HG03025 (cell line): ENCODE measurements at regions not wholly inside any gene's neighbourhood (a gene's known extent, or its start where the extent isn't known, plus 50 kb on each side); places are given as distances from the start of the nearest gene placed in this dataset.
"Not testable (repeated sequence)": the region's sequence is repeated elsewhere in the genome, so short reads cannot be mapped to it uniquely, and the experiment has no call there.

Source experiments
- ATAC-seq: cut with Tn5 transposase; IDR thresholded peaks from one replicate; pipeline ENCODE4 v1.9.1; 2021; ENCODE audit warnings: mild to moderate bottlenecking, moderate library complexity; ENCODE audit not compliant: unreplicated experiment, low FRiP score

DNA sequence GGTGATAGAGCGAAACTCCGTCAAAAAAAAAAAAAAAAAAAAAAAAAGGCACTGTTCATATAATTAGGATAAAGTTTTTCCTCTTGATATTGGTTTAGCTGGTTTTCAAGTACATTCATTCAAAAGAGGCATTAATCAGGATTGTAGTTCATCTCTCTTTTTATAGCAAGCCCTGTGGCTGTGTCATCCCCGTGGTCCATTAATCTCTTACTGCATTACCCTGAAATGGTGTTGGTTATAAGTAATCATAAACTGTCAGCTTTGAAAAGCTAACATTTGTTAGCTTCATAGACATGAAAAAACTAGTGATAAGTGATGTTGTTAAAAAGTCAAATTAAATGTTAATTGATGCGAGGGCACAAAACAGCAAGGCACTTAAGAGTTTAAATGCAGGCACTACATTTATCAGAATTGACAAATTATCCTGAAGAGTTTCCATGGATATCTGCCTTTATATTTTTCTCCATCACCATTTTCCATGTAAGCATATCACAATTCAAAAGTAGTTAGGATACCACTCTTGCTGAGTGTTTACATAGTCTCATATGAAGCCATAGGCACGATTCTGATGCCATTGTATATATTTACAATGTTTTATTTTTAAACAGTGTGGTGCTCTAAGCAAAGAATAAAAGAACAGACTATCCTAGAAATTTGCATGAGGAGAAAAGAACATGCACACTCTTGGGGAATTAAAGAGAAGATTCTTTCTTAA lies 193.1 kb downstream of the OTOL1 start:
- ATAC-seq, result no peak

DNA sequence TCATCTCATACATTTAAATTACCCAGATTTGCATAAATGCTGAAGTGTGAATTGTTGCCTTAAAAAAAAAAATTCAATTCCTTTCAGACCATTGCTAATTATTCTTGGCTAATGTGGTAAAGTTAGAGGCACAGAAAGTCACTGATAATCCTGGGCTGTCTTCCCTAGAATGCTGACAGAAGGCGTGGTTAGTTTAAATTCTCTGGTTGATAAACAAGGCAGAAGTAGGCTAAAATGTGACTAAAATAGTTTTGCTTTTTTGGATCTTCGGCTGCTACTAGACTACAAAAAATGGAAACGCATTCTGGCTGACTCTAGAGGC lies 193.7 kb downstream of the OTOL1 start:
- ATAC-seq, result no peak

- ATAC-seq, result no peak
Measured at GRCh38 chr3:161691677-161692076, 195.1 kb downstream of the OTOL1 start.

GRCh38 chr3:161694682-161695564 lies 198.3 kb downstream of the OTOL1 start:
- ATAC-seq, result peak; percentile 78

GRCh38 chr3:161695811-161696210 lies 199.2 kb downstream of the OTOL1 start:
- ATAC-seq, result no peak

DNA sequence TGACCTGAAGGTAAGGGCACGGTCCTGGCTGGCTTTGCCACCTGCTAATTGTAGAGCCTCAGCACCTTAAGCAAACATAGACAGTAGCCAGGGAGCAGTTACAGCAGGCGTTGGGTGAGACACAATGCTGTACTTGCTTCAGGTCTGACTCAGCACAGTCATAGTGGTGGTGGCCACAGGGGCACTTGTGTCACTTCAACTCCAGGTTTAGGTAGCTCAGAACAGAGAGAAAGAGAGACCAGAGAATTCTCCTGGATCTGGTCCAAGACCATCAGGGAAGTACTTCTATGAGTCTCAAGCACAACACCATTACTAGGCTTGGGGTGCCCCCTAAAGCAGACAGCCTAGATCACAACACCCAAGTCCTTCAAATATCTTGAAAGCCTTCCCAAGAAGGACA lies 204.4 kb downstream of the OTOL1 start:
- peak; percentile 89 for ATAC-seq

- not testable (repeated sequence) for ATAC-seq
Measured at GRCh38 chr3:161707253-161707652, 210.6 kb downstream of the OTOL1 start.

DNA sequence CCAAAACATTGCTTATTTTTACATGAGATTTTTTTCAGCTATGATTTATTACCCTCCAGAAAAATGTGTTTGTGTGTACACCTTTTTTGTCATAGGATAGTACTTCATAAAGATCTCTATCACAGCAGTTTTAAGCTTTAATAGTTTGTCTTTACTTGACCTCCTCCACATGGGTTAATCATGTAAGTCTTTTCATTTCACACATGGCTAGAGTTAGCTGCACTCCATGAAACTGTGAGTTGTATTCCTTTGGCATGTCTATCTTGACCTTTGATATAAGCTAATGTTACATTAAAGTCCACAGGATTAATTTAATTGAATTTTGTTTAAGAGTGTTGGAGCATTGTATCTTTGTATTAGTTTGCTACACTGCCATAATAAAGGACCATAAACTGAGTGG lies 217.1 kb downstream of the OTOL1 start:
- no peak for ATAC-seq

GRCh38 chr3:161731968-161732367 lies 235.4 kb downstream of the OTOL1 start:
- no peak for ATAC-seq

DNA sequence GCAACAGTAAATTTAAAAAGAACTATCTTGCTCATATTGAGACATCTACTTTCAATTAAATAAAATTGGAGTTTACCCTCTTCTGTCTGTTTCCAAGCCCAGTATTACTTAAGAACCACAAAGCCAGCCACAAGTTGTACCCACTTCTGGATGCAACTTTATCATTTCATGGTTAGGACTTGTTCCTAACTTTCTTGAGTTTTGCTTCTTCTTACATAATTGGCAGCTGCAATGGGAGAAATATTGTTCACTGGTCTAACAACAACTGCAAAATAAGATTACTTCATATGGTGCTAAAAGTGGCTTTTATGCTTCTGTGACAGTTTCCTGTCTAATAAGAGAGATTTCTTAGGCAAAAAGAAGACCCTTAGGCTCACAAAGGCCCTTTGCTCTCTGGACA lies 240.6 kb downstream of the OTOL1 start:
- no peak for ATAC-seq

DNA sequence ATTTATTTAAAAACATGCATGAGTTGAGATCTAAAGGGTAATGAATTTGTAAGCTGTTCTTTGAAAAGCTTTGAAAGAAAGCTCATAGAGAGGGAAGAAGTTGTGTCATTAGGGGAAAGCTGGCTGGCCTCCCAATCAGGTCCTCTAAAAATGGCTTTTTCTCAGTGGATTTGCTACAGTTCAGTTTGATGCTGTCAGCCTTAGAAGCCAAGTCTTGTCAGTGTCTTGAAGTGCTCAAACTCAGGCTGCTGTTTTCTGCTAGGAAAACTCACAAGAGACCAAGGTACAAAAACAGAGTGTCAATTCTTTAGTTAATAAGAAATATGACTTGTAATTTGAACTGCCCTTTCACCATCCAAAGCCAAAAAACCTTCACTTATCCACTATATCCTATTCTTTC lies 243.8 kb downstream of the OTOL1 start:
- ATAC-seq, result no peak

DNA sequence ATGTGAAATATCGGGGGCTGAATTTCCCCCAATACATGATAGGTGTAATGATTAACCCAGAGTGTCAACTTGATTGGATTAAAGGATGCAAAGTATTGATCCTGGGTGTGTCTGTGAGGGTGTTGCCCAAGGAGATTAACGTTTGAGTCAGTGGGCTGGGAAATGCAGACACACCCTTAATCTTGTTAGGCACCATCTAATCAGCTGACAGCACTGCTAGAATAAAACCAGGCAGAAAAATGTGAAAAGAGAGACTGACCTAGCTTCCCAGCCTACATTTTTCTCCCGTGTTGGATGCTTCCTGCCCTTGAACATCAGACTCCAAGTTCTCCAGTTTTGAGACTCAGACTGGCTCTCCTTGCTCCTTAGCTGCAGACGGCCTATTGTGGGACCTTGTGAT lies 247.8 kb downstream of the OTOL1 start:
- ATAC-seq, result no peak

DNA sequence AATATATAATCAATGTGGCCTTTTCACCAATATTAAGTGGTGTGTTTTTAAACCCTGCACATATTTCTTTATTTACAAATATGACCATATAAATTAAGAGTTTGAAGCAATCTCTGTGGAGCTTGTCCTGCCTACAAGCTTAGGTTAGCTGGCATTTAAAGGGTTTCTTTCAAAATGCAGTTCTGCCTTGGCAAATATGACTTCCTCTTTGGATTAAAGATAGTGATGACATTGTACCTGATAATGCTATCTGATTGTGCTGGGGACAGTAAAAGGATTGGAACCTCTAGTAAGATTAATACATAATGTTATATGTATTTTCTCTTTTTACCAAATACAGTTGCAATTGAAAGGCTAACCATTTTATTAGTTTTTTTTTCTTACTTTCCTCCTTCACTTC lies 249.1 kb downstream of the OTOL1 start:
- ATAC-seq, result no peak

DNA sequence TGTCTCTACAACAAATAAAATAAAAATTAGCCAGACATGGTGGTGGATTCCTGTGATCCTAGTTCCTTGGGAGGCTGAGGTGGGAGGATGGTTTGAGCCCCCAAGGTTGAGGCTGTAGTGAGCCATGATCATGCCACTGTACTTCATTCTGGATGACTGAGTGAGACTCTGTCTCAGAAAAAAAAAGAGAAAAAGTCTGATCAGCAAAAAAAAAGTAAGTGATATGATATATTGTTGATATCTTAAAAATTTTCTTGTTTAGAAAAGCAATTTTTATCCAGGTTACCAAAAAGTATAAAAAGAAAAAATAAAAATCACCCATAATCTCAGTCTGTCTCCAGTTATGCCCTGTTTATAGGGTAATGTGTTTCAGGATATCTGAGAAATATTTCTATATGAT lies 251.4 kb downstream of the OTOL1 start:
- ATAC-seq, result no peak

- ATAC-seq, result no peak
Measured at GRCh38 chr3:161754420-161755053, 257.9 kb downstream of the OTOL1 start.

- no peak for ATAC-seq
Measured at GRCh38 chr3:161759444-161759843, 262.8 kb downstream of the OTOL1 start.

- no peak for ATAC-seq
Measured at GRCh38 chr3:161766331-161766730, 269.7 kb downstream of the OTOL1 start.

DNA sequence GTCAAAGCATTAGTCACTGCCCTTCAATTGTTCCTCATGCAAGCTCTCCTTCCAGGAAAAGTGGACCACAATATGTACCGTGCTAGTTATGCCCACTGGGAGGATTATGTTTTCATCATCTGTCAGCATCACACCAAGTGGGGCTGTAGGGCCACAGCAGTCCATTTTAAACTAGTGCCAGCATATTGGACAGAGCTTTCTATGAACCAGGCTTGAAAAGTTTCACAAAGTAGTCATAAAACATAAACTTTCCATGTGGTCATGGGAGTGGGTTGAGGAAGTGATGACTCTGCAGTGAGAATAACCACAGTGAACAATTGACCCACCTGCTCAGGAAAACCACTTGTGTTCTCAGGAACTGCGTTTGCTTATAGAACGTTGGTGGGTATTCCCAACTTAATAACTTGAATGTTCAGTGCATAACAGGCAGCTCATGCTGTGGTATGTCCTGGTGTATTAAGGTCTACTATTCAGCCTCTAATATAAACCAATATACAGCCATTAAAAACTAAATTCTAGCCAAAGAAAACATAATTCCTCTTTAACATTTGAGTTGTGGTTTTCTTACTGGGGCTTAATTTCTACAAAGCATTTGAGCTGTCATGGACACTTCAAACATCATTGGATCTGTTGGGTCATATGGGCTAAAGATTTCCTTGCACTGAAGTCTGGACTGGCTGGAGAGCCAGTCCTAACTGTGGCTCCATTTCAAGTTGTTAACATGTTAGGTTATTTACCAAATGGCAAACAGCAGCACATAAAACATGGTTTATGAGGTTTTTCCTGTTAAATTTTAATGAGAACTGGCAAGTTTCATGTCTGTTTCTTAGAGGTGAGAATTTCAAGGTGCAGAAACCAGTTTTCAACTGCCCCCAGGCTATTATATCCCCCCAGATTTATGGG lies 274.1 kb downstream of the OTOL1 start:
- ATAC-seq, result peak; percentile 94

GRCh38 chr3:161781381-161781780 lies 284.8 kb downstream of the OTOL1 start:
- ATAC-seq, result no peak

DNA sequence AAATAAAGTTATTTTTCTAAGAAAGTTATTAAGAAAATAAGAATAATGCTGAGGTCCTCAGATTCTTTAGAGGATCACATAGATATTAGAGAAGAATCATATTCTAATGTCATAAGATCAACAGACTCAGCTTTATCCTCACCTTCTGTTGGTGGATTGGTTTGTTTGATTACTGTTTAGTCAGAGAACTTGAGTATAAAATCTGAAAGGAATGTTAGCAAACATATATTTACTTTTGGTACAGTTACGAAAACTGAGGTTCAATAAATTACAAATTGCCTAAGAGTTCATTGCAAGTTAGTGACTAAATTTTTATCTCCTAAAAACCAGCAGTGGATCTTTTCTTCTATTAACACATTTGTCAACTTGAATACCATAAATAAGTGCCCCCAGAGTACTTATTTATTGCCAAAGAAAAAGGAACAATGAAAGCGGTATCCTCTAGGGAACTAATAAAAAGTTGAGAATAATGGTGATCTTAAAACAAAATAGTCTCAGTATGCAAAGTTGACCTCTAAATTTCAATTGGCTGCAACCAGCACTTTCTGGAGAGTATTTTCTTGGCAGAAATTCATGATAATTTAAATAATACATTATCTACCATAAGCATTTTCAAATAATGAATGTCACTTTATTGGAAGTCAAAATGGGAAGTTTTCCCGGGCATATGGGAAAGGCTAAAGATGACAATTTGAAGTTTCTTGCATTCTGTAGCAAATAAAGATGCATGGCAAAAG lies 296.8 kb downstream of the OTOL1 start:
- ATAC-seq, result no peak
